ENCODE measurements at regions not wholly inside any gene's neighbourhood (a gene's known extent, or its start where the extent isn't known, plus 50 kb on each side); places are given as distances from the start of the nearest gene placed in this dataset.

- Histone ChIP-seq H3K4me3 (ENCODE audit: extremely low read depth in 1 of 4, insufficient read depth in 2 of 4, low read depth in 3 of 4, low read length in 4 of 4) (no peak overlapping the region), H3K18ac (ENCODE audit: extremely low read depth, low read length) (no peak overlapping the region), H2AFZ (ENCODE audit: low read length) (no peak overlapping the region), H2BK12ac (ENCODE audit: low read depth, low read length) (peak overlapping the region; percentile 42; the same call in 1 of the 2 replicates), H3K4me2 (ENCODE audit: insufficient read depth in 1 of 2, low read depth in 2 of 2, low read length in 2 of 2) (no peak overlapping the region), H3K23me2 (ENCODE audit: low read depth, low read length) (no peaks in the 10 kb centered on the region; the same call in 1 of the 2 replicates), H2AK5ac (ENCODE audit: low read depth, low read length) (no peak overlapping the region), H3K9ac (replicated peaks in 1 of 4; ENCODE audit: extremely low read depth in 1 of 4, low read depth in 3 of 4, low read length in 3 of 4) (no peak overlapping the region), H2BK120ac (replicated peaks; ENCODE audit: low read depth, low read length) (no peak overlapping the region), H3K4me1 (replicated peaks in 1 of 4; ENCODE audit: control insufficient read depth in 3 of 4, insufficient read depth in 4 of 4, low read length in 3 of 4) (peaks cover 2 to 6% (median 4%) of the 10 kb centered on the region in 4 experiments), H3K79me2 (ENCODE audit: control insufficient read depth in 1 of 2, insufficient read depth in 2 of 2, low read length in 2 of 2) (no peaks in the 10 kb centered on the region), H3K56ac (replicated peaks; ENCODE audit: insufficient read length, low read depth, low read length) (no peak overlapping the region), H2BK20ac (ENCODE audit: low read length) (no peak overlapping the region), H2BK5ac (ENCODE audit: low read depth, low read length) (no peak overlapping the region; the same call in 1 of the 2 replicates), H4K8ac (ENCODE audit: extremely low read depth, insufficient read depth, low read length) (no peak overlapping the region), H2BK15ac (ENCODE audit: low read length) (no peak overlapping the region), H4K91ac (replicated peaks; ENCODE audit: insufficient read length, low read length) (no peak overlapping the region), H4K5ac (ENCODE audit: insufficient read length, low read depth, low read length) (no peak overlapping the region), H3K4ac (replicated peaks; ENCODE audit: insufficient read length, low read depth, low read length) (no peak overlapping the region), H3K79me1 (ENCODE audit: low read depth, low read length) (no peaks in the 10 kb centered on the region), H3K27ac (ENCODE audit: low read depth, low read length) (no peak overlapping the region), H3K14ac (ENCODE audit: insufficient read length) (no peak overlapping the region), H3K36me3 (ENCODE audit: control insufficient read depth in 2 of 4, insufficient read depth in 4 of 4, low read length in 3 of 4) (no peaks in the 10 kb centered on the region), H3K9me3 (ENCODE audit: insufficient read depth in 2 of 2, low read depth in 1 of 2, low read length in 1 of 2) (no peaks in the 10 kb centered on the region), H3K23ac (ENCODE audit: insufficient read length) (no peak overlapping the region), H3K27me3 (replicated peaks in 1 of 4; ENCODE audit: control insufficient read depth in 3 of 4, extremely low read depth in 1 of 4, insufficient read depth in 3 of 4, low read length in 3 of 4) (no peaks in the 10 kb centered on the region), H4K20me1 (replicated peaks in 1 of 2; ENCODE audit: control insufficient read depth in 1 of 2, insufficient read depth in 2 of 2, low read length in 2 of 2) (no peaks in the 10 kb centered on the region)
- 84% methylated on average over 3 of the region's 3 CpGs; no CpG with 5 or more reads in 1 of the 2 experiments for WGBS, 2 experiments (ENCODE audit: extremely low coverage in 1 of 2, insufficient coverage in 1 of 2, insufficient read length in 1 of 2, insufficient replicate concordance in 2 of 2, low coverage in 1 of 2, low lambda C conversion rate in 2 of 2, missing lambda C conversion rate in 1 of 2)
- POLR2A ChIA-PET (ENCODE audit: partially characterized antibody): no interaction called here
- CTCF ChIA-PET (ENCODE audit: partially characterized antibody): interaction anchor here (1.3 to 7.3 kb wide), 4 partner anchors 15 to 95 kb away, joined by 5 to 120 read pairs (median 12); no protein-coding TSS in a partner anchor
- FAIRE-seq (no peak), DNase-seq (ENCODE audit: low read depth in 1 of 2, low spot score in 2 of 2) (no peak)
- no peak for TF ChIP-seq SIN3A (conservative IDR thresholded peaks at IDR 0.05 in 1 of 2, IDR thresholded peaks at IDR 0.05 in 1 of 2; ENCODE audit: low read depth in 1 of 2, low read length in 2 of 2)
- no peak for TF ChIP-seq ASH2L (IDR thresholded peaks at IDR 0.05; ENCODE audit: low read length)
- TF ChIP-seq ATF2 (IDR thresholded peaks at IDR 0.05; ENCODE audit: low read length): no peak
- no peak for TF ChIP-seq TAF7 (optimal IDR thresholded peaks at IDR 0.05; ENCODE audit: borderline replicate concordance, low read depth, low read length)
- no peak for TF ChIP-seq TCF12 (IDR thresholded peaks at IDR 0.05; ENCODE audit: low read depth, low read length)
- no peak for TF ChIP-seq CEBPB (IDR thresholded peaks at IDR 0.05; ENCODE audit: low read depth, low read length)
- no peak for TF ChIP-seq GABPA (IDR thresholded peaks at IDR 0.05; ENCODE audit: borderline replicate concordance, insufficient read depth, low read length)
- no peak for TF ChIP-seq POLR2A (IDR thresholded peaks at IDR 0.05; ENCODE audit: control extremely low read depth in 1 of 2, low read depth in 2 of 2, low read length in 2 of 2)
- TF ChIP-seq YY1 (IDR thresholded peaks at IDR 0.05; ENCODE audit: low read depth, low read length): no peak
- no peak for TF ChIP-seq KDM5A (IDR thresholded peaks at IDR 0.05; ENCODE audit: low read length)
- no peak for TF ChIP-seq HDAC2 (IDR thresholded peaks at IDR 0.05; ENCODE audit: borderline replicate concordance in 1 of 2, low read depth in 2 of 2, low read length in 2 of 2)
- TF ChIP-seq JUND (IDR thresholded peaks at IDR 0.05; ENCODE audit: low read length): no peak
- TF ChIP-seq SP4 (IDR thresholded peaks at IDR 0.05; ENCODE audit: low read length): no peak
- TF ChIP-seq KDM1A (IDR thresholded peaks at IDR 0.05; ENCODE audit: borderline replicate concordance, low read length): no peak
Observed at GRCh38 chr2:16036951-16037350, 96.6 kb downstream of the MYCN start.

Data from H1 (cell line).